ENCODE measurements at regions not wholly inside any gene's neighbourhood (a gene's known extent, or its start where the extent isn't known, plus 50 kb on each side); places are given as distances from the start of the nearest gene placed in this dataset.

DNA sequence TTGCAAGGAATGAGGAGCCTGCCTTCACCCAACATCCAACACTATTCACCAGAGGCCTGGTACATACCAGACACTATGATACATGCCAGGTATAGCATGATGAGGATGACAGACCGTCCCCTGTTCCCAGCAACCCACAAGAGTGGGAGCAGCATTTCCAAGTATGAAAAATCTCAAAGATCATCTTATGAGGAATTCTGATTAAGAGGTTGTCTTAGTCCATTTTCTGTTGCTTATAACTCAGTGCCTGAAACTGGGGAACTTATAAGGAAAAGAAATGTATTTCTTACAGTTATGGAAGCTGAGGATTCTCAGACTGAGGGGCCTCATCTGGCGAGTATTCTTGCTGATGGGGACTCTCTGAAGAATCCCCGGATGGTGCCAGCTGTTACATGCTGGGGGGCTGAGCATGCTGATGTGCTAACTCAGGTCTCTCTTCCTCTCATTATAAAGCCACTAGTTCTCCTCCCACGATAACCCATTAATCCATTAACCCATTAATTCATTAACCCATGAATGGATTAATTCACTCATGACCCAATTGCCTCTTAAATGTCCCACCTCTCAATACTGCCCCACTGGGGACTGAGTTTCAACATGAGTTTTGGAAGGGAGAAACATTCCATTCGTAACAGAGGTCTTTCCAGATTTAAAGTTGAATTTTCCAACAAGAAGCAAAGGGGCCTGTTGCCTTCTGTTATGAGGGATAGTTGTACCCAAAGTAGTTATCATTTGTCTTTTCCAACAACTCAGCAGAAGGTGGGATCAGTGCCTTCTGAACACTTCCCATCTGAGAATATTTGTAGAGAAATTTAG, 173.9 kb downstream of the HERPUD2 start:
- no peaks in the 10 kb centered on the region for H3K9me3 ChIP-seq (ENCODE audit: insufficient read depth, low read depth, low read length)
- DNase-seq (ENCODE audit: low read depth) (no peak), FAIRE-seq (no peak)
- no peak overlapping the region for H3K4me2 ChIP-seq (ENCODE audit: low read length)
- H3K27ac ChIP-seq (ENCODE audit: low read depth, low read length): no peak overlapping the region
- H3K27ac Mint-ChIP-seq (ENCODE audit: unreplicated experiment): no peak overlapping the region
- H3K36me3 Mint-ChIP-seq (ENCODE audit: low read depth, unreplicated experiment): no peaks in the 10 kb centered on the region
- no peaks in the 10 kb centered on the region for H3K36me3 ChIP-seq (ENCODE audit: insufficient read depth, low read length)
- H2AFZ ChIP-seq (ENCODE audit: low read depth, low read length): no peak overlapping the region
- H3K4me1 Mint-ChIP-seq (ENCODE audit: low read depth, unreplicated experiment): peaks cover 8% of the 10 kb centered on the region
- H3K4me3 Mint-ChIP-seq (ENCODE audit: unreplicated experiment): no peak overlapping the region
- no peaks in the 10 kb centered on the region for H3K9me3 Mint-ChIP-seq (ENCODE audit: unreplicated experiment)
- no peak overlapping the region for H3K4me3 ChIP-seq (ENCODE audit: insufficient read depth, low read depth, low read length)
- no peaks in the 10 kb centered on the region for H3K79me2 ChIP-seq (ENCODE audit: insufficient read depth, low read length)
- no peaks in the 10 kb centered on the region for H4K20me1 ChIP-seq (ENCODE audit: insufficient read depth, low read length)
- peaks cover 22% of the 10 kb centered on the region for H3K27me3 ChIP-seq (ENCODE audit: insufficient read depth, low read length)
- TF ChIP-seq EZH2 (IDR thresholded peaks at IDR 0.05; ENCODE audit: insufficient read depth, low read length): no peak
- peaks cover 32% of the 10 kb centered on the region for H3K27me3 Mint-ChIP-seq (ENCODE audit: low read depth, unreplicated experiment)
- H3K9ac ChIP-seq (ENCODE audit: low read length): no peak overlapping the region
- no peaks in the 10 kb centered on the region for H3K4me1 ChIP-seq (ENCODE audit: insufficient read depth, low read length)

DNA sequence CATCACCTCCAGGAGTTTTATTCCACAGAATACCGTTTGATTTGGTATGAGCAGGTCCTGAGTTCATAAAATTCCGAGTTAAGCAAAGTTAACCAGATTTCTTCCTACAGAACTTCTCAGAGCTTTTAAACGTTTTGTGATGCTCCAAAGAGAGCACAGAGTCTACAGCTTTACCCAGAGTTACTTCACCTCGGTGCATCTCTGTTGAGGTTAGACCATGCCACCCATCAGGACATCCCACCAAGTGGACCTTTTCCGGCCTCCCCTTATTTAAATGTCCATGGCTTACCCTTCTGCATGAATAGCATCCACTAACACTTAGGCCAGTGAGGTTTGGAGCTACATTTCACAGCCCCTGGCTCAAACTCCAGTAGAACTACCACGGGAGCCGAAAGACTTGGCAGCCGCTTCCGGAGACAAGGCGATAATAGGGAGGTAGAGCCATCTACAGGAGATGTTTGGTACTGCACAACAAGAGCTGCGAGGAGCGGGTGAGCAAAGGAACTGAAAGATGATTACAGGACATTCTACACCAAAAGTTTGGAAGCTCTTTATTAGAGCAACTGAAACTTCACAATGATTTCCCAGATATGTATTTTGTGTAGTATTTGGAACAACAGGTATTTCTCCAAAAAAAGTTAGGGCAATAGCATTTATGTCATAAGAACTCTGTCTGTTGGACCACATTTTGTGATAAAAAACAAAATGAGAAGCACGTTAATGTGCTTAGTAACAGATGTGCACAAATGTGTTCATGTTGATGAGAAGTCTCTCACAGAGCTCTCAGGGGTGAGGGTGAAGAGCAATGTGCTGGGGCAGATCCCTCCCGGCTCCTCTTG, 174.7 kb downstream of the HERPUD2 start:
- Mint-ChIP-seq H3K4me3 (ENCODE audit: unreplicated experiment) (no peak overlapping the region), H3K27me3 (ENCODE audit: low read depth, unreplicated experiment) (peaks cover 32% of the 10 kb centered on the region), H3K4me1 (ENCODE audit: low read depth, unreplicated experiment) (peaks cover 8% of the 10 kb centered on the region), H3K36me3 (ENCODE audit: low read depth, unreplicated experiment) (no peaks in the 10 kb centered on the region), H3K27ac (ENCODE audit: unreplicated experiment) (no peak overlapping the region), H3K9me3 (ENCODE audit: unreplicated experiment) (no peaks in the 10 kb centered on the region)
- peak overlapping the region; percentile 34 for H3K4me2 ChIP-seq (ENCODE audit: low read length)
- H3K36me3 ChIP-seq (ENCODE audit: insufficient read depth, low read length): no peaks in the 10 kb centered on the region
- H3K79me2 ChIP-seq (ENCODE audit: insufficient read depth, low read length): no peaks in the 10 kb centered on the region
- H3K4me3 ChIP-seq (ENCODE audit: insufficient read depth, low read depth, low read length): no peak overlapping the region
- no peaks in the 10 kb centered on the region for H4K20me1 ChIP-seq (ENCODE audit: insufficient read depth, low read length)
- H3K27me3 ChIP-seq (ENCODE audit: insufficient read depth, low read length): peaks cover 22% of the 10 kb centered on the region
- peak overlapping the region; percentile 32 for H2AFZ ChIP-seq (ENCODE audit: low read depth, low read length)
- H3K27ac ChIP-seq (ENCODE audit: low read depth, low read length): no peak overlapping the region
- no peaks in the 10 kb centered on the region for H3K4me1 ChIP-seq (ENCODE audit: insufficient read depth, low read length)
- no peak for TF ChIP-seq EZH2 (IDR thresholded peaks at IDR 0.05; ENCODE audit: insufficient read depth, low read length)
- TF ChIP-seq, protein P1, sequence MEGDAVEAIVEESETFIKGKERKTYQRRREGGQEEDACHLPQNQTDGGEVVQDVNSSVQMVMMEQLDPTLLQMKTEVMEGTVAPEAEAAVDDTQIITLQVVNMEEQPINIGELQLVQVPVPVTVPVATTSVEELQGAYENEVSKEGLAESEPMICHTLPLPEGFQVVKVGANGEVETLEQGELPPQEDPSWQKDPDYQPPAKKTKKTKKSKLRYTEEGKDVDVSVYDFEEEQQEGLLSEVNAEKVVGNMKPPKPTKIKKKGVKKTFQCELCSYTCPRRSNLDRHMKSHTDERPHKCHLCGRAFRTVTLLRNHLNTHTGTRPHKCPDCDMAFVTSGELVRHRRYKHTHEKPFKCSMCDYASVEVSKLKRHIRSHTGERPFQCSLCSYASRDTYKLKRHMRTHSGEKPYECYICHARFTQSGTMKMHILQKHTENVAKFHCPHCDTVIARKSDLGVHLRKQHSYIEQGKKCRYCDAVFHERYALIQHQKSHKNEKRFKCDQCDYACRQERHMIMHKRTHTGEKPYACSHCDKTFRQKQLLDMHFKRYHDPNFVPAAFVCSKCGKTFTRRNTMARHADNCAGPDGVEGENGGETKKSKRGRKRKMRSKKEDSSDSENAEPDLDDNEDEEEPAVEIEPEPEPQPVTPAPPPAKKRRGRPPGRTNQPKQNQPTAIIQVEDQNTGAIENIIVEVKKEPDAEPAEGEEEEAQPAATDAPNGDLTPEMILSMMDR (IDR thresholded peaks at IDR 0.05; ENCODE audit: insufficient read depth, low read depth, low read length): peak; percentile 85
- DNase-seq (ENCODE audit: low read depth) (peak; percentile 20), FAIRE-seq (peak; percentile 39)
- no peaks in the 10 kb centered on the region for H3K9me3 ChIP-seq (ENCODE audit: insufficient read depth, low read depth, low read length)
- H3K9ac ChIP-seq (ENCODE audit: low read length): no peak overlapping the region

DNA sequence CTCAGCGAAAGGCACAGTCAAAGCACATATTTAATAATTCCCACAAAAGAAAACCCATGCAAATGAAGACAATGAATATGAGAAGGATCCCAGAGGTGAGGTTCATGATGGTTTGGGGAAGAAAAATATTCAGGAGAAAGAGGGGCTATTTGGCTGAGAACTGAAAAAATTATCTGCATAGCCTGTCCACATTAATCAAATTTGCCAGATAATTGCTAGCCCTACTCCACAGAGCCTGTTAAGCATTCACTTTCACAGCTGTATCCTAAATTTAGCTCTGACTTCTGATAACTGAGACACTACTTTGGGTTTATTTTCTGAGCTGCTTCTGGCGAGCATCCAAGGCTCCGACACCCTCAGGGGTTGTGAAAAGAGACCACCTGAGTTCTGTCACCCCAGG, 176.2 kb downstream of the HERPUD2 start:
- Histone ChIP-seq H3K27me3 (ENCODE audit: insufficient read depth, low read length) (peaks cover 20% of the 10 kb centered on the region), H3K9me3 (ENCODE audit: insufficient read depth, low read depth, low read length) (no peaks in the 10 kb centered on the region), H2AFZ (ENCODE audit: low read depth, low read length) (no peak overlapping the region), H3K4me3 (ENCODE audit: insufficient read depth, low read depth, low read length) (no peak overlapping the region), H3K4me1 (ENCODE audit: insufficient read depth, low read length) (no peaks in the 10 kb centered on the region), H3K27ac (ENCODE audit: low read depth, low read length) (no peak overlapping the region), H3K36me3 (ENCODE audit: insufficient read depth, low read length) (no peaks in the 10 kb centered on the region), H4K20me1 (ENCODE audit: insufficient read depth, low read length) (no peaks in the 10 kb centered on the region), H3K4me2 (ENCODE audit: low read length) (no peak overlapping the region), H3K79me2 (ENCODE audit: insufficient read depth, low read length) (no peaks in the 10 kb centered on the region), H3K9ac (ENCODE audit: low read length) (no peak overlapping the region)
- no peak for TF ChIP-seq EZH2 (IDR thresholded peaks at IDR 0.05; ENCODE audit: insufficient read depth, low read length)
- TF ChIP-seq, protein P1 (IDR thresholded peaks at IDR 0.05; ENCODE audit: insufficient read depth, low read depth, low read length): no peak
- Mint-ChIP-seq H3K27me3 (ENCODE audit: low read depth, unreplicated experiment) (peaks cover 32% of the 10 kb centered on the region), H3K27ac (ENCODE audit: unreplicated experiment) (no peak overlapping the region), H3K4me3 (ENCODE audit: unreplicated experiment) (no peak overlapping the region), H3K4me1 (ENCODE audit: low read depth, unreplicated experiment) (peaks cover 8% of the 10 kb centered on the region), H3K9me3 (ENCODE audit: unreplicated experiment) (no peaks in the 10 kb centered on the region), H3K36me3 (ENCODE audit: low read depth, unreplicated experiment) (no peaks in the 10 kb centered on the region)
- no peak for DNase-seq (ENCODE audit: low read depth)
- no peak for FAIRE-seq
